Retinal pigment epithelial cell (primary cell): ENCODE measurements at regions not wholly inside any gene's neighbourhood (a gene's known extent, or its start where the extent isn't known, plus 50 kb on each side); places are given as distances from the start of the nearest gene placed in this dataset.
"Not testable (repeated sequence)": the region's sequence is repeated elsewhere in the genome, so short reads cannot be mapped to it uniquely, and the experiment has no call there.

Source experiments
- DNase-seq: peaks from one replicate; pipeline ENCODE4 v3.0.0-alpha.2; 2010; ENCODE audit warnings: low read depth
- H3K4me3 ChIP-seq: 2 replicates; pipeline ENCODE4 v1.5.1; 2011; ENCODE audit warnings: mild to moderate bottlenecking, low read length, control low read depth, moderate library complexity
- TF ChIP-seq, protein P1 (sequence below): conservative IDR thresholded peaks from 2 replicates; pipeline ENCODE4 v1.5.1; 2011; ENCODE audit warnings: low read depth, low read length, control low read depth, inconsistent platforms

DNA sequence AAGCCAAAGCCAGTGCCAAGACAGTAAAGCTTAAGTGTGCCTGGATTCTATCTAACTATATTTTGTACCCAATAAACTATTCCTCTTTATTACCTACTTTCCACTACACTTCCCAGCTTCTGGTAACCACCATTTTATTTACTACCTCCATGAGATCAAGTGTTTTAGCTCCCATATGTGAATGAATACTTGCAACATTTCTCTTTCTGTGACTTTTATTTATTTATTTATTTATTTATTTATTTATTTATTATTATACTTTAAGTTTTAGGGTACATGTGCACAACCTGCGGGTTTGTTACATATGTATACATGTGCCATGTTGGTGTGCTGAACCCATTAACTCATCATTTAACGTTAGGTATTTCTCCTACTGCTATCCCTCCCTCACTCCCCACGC lies 582.1 kb downstream of the AMY1C start:
- no peak overlapping the region for H3K4me3 ChIP-seq
- TF ChIP-seq, protein P1, sequence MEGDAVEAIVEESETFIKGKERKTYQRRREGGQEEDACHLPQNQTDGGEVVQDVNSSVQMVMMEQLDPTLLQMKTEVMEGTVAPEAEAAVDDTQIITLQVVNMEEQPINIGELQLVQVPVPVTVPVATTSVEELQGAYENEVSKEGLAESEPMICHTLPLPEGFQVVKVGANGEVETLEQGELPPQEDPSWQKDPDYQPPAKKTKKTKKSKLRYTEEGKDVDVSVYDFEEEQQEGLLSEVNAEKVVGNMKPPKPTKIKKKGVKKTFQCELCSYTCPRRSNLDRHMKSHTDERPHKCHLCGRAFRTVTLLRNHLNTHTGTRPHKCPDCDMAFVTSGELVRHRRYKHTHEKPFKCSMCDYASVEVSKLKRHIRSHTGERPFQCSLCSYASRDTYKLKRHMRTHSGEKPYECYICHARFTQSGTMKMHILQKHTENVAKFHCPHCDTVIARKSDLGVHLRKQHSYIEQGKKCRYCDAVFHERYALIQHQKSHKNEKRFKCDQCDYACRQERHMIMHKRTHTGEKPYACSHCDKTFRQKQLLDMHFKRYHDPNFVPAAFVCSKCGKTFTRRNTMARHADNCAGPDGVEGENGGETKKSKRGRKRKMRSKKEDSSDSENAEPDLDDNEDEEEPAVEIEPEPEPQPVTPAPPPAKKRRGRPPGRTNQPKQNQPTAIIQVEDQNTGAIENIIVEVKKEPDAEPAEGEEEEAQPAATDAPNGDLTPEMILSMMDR, result no peak
- DNase-seq, result no peak

DNA sequence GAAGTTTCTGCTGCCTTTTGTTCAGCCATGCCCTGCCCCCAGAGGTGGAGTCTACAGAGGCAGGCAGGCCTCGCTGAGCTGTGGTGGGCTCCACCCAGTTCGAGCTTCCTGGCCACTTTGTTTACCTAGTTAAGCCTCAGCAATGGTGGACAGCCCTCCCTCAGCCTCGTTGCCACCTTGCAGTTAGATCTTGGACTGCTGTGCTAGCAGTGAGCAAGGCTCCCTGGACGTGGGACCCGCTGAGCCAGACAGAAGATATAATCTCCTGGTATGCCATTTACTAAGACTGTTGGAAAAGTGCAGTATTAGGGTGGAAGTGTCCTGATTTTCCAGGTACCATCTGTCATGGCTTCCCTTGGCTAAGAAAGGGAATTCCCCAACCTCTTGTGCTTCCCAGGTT lies 588.2 kb downstream of the AMY1C start:
- not testable (repeated sequence) for H3K4me3 ChIP-seq, DNase-seq

DNA sequence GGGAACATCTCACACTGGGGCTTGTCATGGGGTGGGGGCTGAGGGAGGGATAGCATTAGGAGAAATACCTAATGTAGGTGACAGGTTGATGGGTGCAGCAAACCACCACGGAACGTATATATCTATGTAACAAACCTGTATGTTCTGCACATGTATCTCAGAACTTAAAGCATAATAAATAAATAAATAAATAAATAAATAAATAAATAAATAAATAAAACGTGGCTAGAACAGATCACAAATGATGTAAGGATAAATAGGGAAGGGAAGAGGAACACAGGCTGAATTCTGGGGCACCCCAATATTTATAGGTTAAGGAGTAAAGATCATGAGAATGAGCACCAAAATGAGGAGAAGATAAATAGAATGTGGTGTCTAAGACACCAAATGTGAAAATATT lies 592.2 kb downstream of the AMY1C start:
- no peak overlapping the region for H3K4me3 ChIP-seq
- TF ChIP-seq, protein P1, result no peak
- DNase-seq, result no peak

DNA sequence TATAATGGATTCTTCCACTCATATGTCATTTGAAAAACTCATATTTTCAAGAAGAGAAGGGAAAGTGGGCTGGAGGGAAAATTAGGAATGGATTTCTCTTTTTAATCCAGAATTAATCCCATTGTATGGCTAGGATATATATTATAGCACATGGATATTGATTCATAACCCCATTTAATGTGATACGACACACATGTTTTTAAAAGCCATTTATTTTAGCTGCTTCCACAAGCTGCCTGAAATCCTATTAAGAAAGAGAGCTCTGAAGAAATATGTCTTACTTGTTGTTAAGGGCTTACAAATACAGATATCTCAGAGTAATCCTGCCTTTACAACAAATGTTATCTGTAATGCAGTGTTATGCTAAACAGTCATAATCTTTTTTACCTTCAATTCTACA lies 598.6 kb downstream of the AMY1C start:
- DNase-seq, result no peak
- TF ChIP-seq, protein P1, result no peak
- no peak overlapping the region for H3K4me3 ChIP-seq

DNA sequence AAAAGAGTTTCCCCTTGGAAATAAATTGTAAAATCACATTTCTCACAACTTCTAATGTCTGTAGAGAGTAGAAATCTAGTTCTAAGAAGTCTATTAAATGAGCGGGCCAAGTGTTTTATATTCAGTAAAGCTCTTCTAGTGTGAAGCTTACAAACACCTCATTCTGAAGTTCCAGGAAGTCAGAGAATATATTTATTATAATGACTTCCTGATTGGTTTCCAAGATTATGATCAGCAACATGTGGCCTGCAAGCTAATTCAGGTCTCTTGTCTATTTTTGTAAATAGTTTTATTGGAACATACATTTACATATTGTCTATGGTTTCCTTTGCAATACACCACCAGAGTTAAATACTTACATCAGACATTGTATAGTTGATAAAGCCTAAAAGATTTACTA lies 603.9 kb downstream of the AMY1C start:
- no peak for DNase-seq
- TF ChIP-seq, protein P1, result no peak
- H3K4me3 ChIP-seq, result no peak overlapping the region

DNA sequence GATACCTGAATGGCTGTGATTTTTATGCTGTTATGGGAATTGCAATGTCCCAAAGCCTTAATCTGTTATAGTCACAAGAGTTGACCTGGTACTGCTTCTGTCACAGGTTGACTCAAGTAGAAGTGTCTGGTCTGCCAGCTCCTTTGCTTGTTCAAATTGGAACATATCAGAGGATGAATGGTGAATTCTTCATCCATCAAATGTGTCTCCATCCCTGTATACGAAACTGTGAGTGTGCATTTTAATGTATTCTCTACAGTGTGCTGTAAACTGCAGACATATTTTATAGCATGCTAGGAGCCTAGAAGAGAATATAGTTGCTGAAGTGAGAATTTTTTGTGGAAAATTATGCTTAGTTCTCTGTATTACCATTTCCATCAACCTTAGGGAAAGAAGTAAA lies 608.4 kb downstream of the AMY1C start:
- no peak for DNase-seq
- TF ChIP-seq, protein P1, result no peak
- no peak overlapping the region for H3K4me3 ChIP-seq

DNA sequence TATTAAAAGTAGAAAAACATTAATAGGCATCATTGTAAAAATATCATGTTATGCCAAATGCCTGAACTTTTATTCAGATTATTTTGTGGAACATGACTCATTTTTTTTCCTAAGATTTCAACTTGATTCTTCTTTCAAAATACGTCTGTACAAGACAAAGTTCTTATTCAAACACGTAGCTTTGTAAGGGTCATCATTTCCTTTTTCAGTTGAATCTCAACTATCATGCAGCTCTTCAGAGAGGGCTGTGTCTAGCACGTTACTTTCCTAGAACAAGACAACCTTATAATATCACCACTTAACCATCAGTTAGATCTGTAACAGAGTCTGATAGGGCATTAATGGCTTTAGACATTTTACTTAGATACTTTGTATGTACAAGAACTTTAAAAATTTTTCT lies 608.9 kb downstream of the AMY1C start:
- no peak overlapping the region for H3K4me3 ChIP-seq
- no peak for DNase-seq
- TF ChIP-seq, protein P1, result no peak

DNA sequence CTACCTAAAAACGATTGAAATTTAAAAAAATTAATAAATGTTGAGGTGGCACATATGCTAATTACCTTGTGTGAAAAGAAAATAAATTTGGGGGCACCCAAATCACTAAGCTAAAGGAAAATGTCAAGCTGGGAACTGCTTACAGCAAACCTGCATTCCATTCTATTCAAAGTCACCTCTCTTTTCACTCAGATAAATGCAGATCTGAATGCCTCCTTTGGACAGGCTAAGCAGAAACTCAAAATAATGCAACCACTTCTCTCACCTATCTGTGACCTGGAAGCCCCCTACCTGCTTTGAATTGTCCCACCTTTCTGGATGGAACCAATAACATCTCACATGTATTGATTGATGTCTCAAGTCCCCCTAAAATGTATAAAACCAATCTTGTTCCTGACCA lies 628.7 kb downstream of the AMY1C start:
- H3K4me3 ChIP-seq, result no peak overlapping the region
- TF ChIP-seq, protein P1, result no peak
- no peak for DNase-seq
